Pancreas (tissue), 10 donors: ENCODE measurements at regions not wholly inside any gene's neighbourhood (a gene's known extent, or its start where the extent isn't known, plus 50 kb on each side); places are given as distances from the start of the nearest gene placed in this dataset.

ENCODE experiments used
- ATAC-seq, 4 donors: fragments of 200-7000 bp; cut with Tn5 transposase; one replicate each; pipeline versions ENCODE4 v1.8.0 to v1.9.1; 2020; ENCODE audit warnings: mild to moderate bottlenecking in 4 of 4, moderate library complexity in 4 of 4
- DNase-seq, 6 donors: peaks; one replicate each; pipeline ENCODE4 v3.0.0-alpha.2; 2020
- FAIRE-seq: peaks from 2 replicates; lab custom pipeline; 2012; peaks lifted over from hg19 to GRCh38; lab: Jason Lieb, UNC
- H3K27ac ChIP-seq, 4 donors: fragments of 200-600 bp; sonication (generic); 1 replicate in 3 of 4; 2 replicates in 1 of 4; pipeline versions ENCODE4 v1.5.0 to v1.8.0; 2020
- H3K27me3 ChIP-seq, 4 donors: fragments of 200-600 bp; one replicate each; pipeline ENCODE4 v1.8.0; 2021
- H3K36me3 ChIP-seq, 3 donors: fragments of 200-600 bp; sonication (generic) in 1 of 3; one replicate each; pipeline versions ENCODE4 v1.5.0 to v1.8.0; 2020 to 2021
- H3K4me1 ChIP-seq, 3 donors: fragments of 200-600 bp; one replicate each; pipeline ENCODE4 v1.8.0; 2021
- H3K4me3 ChIP-seq, 4 donors: fragments of 200-600 bp; sonication (generic) in 2 of 4; one replicate each; pipeline versions ENCODE4 v1.5.0 to v1.8.0; 2020 to 2021
- H3K9me3 ChIP-seq, 4 donors: fragments of 200-600 bp; one replicate each; pipeline ENCODE4 v1.8.0; 2021
- CTCF ChIP-seq, 4 donors: fragments of 200-600 bp; sonication (generic) in 3 of 4; IDR thresholded peaks; one replicate each; pipeline versions ENCODE4 v1.5.0 to v1.8.0; 2021; ENCODE audit warnings: antibody characterized with exemption in 4 of 4
- whole genome bisulfite sequencing, 2 donors: extraction: QIAGEN DNeasy Blood & Tissue Kit; methylation state at CpG; one replicate each; pipeline ENCODE4 v1.1.7; 2013; 5-methylcytosine and 5-hydroxymethylcytosine counted together
- intact Hi-C, 3 donors: fragments of 100-400 bp; cut with DNase I; formaldehyde crosslinking; loops; one replicate each; pipeline versions ENCODE4 v1.11.1 to v1.14.2; 2022
- donor health status: healthy with polysubstance abuse.
- donor health status: DM: no; HTN: no; CAD: no; lungs with moderate emphysema.
- donor health status: DM: no; HTN: no; CAD: no.
- donor health status: control.
- donor health status: control.
- donor health status: Bipolar disorder and iron deficiency.
- donor health status: DM: yes; HTN: yes; CAD: no.
- donor health status: DM: no; HTN: no; CAD: no.
- donor health status: DM: no; HTN: no; CAD: no.
- donor health status: DM: yes; HTN: yes; CAD: no.

DNA sequence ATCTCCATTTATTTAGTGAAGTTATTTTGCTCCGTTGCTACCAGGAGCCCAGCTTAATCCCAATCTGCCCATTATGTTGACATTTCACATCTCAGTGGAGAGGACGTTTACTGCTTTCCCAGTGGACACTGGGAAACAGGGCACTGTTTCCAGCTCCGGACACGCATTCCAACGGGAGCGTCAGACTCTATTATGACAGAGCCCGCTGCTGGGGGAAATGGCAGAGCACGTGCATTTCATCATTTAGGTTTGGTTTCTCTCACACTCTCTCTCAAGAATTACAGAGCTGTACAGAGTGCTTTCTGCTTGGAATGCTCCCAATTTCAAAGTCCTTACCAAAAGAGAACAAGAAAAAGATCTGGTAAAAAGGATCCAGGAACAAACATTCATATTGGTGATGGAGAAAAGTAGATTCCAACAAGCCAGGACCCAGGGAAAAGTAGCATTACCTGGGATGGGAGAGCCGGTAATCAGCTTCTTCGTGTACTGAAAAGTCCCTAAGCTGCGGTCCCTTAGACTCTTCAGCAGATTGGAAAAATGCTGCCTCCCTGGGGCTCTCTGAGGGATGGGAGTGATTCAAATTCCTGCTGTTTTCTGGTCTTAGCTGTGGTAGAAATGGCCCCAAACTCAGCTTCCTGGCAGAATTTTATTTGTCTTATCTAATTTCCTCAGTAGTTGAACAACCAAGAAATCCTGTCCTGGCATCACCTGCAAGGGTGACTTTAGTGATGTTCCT lies 136.0 kb upstream of the THBS1 start:
- intact Hi-C loops = no loop called here
- WGBS, 2 donors = 76 to 78% methylated on average over 11 of the region's 11 CpGs
- no peak overlapping the region for H3K4me3 ChIP-seq
- no peaks in the 10 kb centered on the region for H3K36me3 ChIP-seq
- no peaks in the 10 kb centered on the region for H3K27me3 ChIP-seq
- DNase-seq (no peak), ATAC-seq (no peak), FAIRE-seq (no peak)
- no peaks in the 10 kb centered on the region for H3K9me3 ChIP-seq
- peaks cover 0 to 3% (median 0%) of the 10 kb centered on the region in 3 donors for H3K4me1 ChIP-seq
- no peak for TF ChIP-seq CTCF (IDR thresholded peaks at IDR 0.05)
- H3K27ac ChIP-seq = no peak overlapping the region

- intact Hi-C loops = no loop called here
- no peak for TF ChIP-seq CTCF (IDR thresholded peaks at IDR 0.05)
- H3K27me3 ChIP-seq = no peaks in the 10 kb centered on the region
- no peaks in the 10 kb centered on the region for H3K9me3 ChIP-seq
- peaks cover 0 to 3% (median 0%) of the 10 kb centered on the region in 3 donors for H3K4me1 ChIP-seq
- no peak for DNase-seq
- WGBS, 2 donors = 90 to 92% methylated on average over 2 of the region's 2 CpGs
- no peaks in the 10 kb centered on the region for H3K36me3 ChIP-seq
- ATAC-seq = no peak
- H3K27ac ChIP-seq = no peak overlapping the region
- no peak for FAIRE-seq
- H3K4me3 ChIP-seq = no peak overlapping the region
Observed at GRCh38 chr15:39445931-39446330, 134.9 kb upstream of the THBS1 start.

- H3K9me3 ChIP-seq = no peaks in the 10 kb centered on the region
- no peak for FAIRE-seq
- no peak overlapping the region for H3K4me3 ChIP-seq
- H3K27ac ChIP-seq = no peak overlapping the region
- no peaks in the 10 kb centered on the region for H3K27me3 ChIP-seq
- WGBS, 2 donors = 97 to 99% methylated on average over 2 of the region's 2 CpGs
- intact Hi-C loops = no loop called here
- ATAC-seq = no peak
- no peak for TF ChIP-seq CTCF (IDR thresholded peaks at IDR 0.05)
- DNase-seq = no peak
- H3K4me1 ChIP-seq = peaks cover 0 to 3% (median 0%) of the 10 kb centered on the region in 3 donors
- H3K36me3 ChIP-seq = no peaks in the 10 kb centered on the region
Observed at GRCh38 chr15:39447346-39447745, 133.5 kb upstream of the THBS1 start.

DNA sequence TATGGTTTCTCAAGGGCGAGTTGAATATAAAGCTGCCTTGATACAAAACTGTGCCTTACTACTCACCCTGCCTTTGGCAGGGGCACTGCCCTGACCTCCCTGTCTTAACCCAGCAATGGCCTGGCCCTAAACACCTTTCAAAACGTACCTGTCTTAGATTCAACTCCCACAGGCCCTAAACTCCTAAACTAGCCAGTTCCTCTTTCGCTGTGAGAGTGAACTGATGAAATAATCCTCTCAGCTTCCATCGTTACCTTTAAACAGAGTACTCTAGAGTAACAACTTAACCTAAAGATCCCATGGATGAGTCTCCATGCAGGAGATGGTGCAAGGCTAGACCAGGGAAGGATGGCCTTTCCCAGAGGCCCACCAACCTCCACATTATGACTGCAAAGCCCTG lies 133.0 kb upstream of the THBS1 start:
- no peaks in the 10 kb centered on the region for H3K27me3 ChIP-seq
- DNase-seq (no peak), FAIRE-seq (no peak), ATAC-seq (no peak)
- intact Hi-C loops = no loop called here
- peaks cover 0 to 3% (median 0%) of the 10 kb centered on the region in 3 donors for H3K4me1 ChIP-seq
- 92 to 97% methylated on average over 4 of the region's 4 CpGs for WGBS, 2 donors
- TF ChIP-seq CTCF (IDR thresholded peaks at IDR 0.05) = no peak
- H3K4me3 ChIP-seq = no peak overlapping the region
- no peaks in the 10 kb centered on the region for H3K36me3 ChIP-seq
- no peaks in the 10 kb centered on the region for H3K9me3 ChIP-seq
- H3K27ac ChIP-seq = peak overlapping the region in 2 of 4 donors; percentile 50 to 51

DNA sequence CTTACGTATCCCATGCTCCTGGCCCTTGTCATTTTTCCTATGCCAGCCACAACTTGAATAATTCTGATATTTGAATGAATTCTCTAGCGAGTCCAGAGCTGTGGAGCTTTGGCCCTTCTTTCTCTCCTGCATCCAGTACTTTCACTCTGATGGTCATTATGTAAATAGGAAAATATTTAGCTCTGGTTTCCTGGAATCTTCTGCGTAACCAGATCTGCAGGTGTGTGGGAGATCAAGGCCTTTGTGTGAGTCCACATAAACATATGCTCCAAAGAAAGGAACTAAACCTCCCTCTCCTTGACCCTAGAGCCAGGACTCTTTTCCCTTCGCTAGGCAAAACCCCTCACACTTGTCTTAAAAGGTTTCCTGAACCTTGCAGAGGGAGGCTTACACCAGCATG lies 132.5 kb upstream of the THBS1 start:
- intact Hi-C loops = no loop called here
- Histone ChIP-seq H3K4me1 (peaks cover 0 to 3% (median 0%) of the 10 kb centered on the region in 3 donors), H3K27ac (peak overlapping the region in 2 of 4 donors; percentile 50 to 51), H3K9me3 (no peaks in the 10 kb centered on the region), H3K4me3 (no peak overlapping the region), H3K27me3 (no peaks in the 10 kb centered on the region), H3K36me3 (no peaks in the 10 kb centered on the region)
- peak in 1 of 6 donors; percentile 37 for DNase-seq
- WGBS, 2 donors = 72 to 77% methylated on average over 4 of the region's 4 CpGs
- ATAC-seq = peak; percentile 58 to 87 (median 74)
- no peak for TF ChIP-seq CTCF (IDR thresholded peaks at IDR 0.05)
- FAIRE-seq = no peak
